K562 (cell line): ENCODE measurements at regions not wholly inside any gene's neighbourhood (a gene's known extent, or its start where the extent isn't known, plus 50 kb on each side); places are given as distances from the start of the nearest gene placed in this dataset.
A peak's percentile ranks its signal among the peaks of the same experiment; 100 is the strongest.

ENCODE experiments used
- CBX3 ChIP-seq, 2 experiments: IDR thresholded peaks; 1 replicate in 1 of 2; 2 replicates in 1 of 2; pipeline ENCODE4 v1.6.1; 2012; ENCODE audit warnings: inconsistent platforms in 2 of 2, low read length in 2 of 2, borderline replicate concordance in 1 of 2, control low read depth in 1 of 2
- CBX5 ChIP-seq: IDR thresholded peaks from 2 replicates; pipeline ENCODE4 v1.6.1; 2014; ENCODE audit warnings: low read depth, borderline replicate concordance
- CHD2 ChIP-seq: IDR thresholded peaks from 2 replicates; pipeline ENCODE4 v1.6.1; 2011; ENCODE audit warnings: low read depth, low read length
- MIER1 ChIP-seq: fragments of 450-650 bp; IDR thresholded peaks from 2 replicates; pipeline ENCODE4 v1.6.1; 2016; ENCODE audit warnings: antibody characterized with exemption, mild to moderate bottlenecking, low read depth
- NR1H2 ChIP-seq: sonication (generic); formaldehyde crosslinking; IDR thresholded peaks from 2 replicates; pipeline ENCODE4 v1.4.0; 2020; ENCODE audit warnings: mild to moderate bottlenecking, missing genetic modification reagents
- RAD21 ChIP-seq, 2 experiments: fragments of 250-450 bp in 1 of 2; fragments of 450-650 bp in 1 of 2; sonication (Bioruptor Pico) in 1 of 2; formaldehyde crosslinking in 1 of 2; IDR thresholded peaks in 1 of 2; conservative IDR thresholded peaks in 1 of 2; 2 replicates each; pipeline versions ENCODE4 v1.4.0 to v1.8.0; 2020 to 2022; ENCODE audit warnings: mild to moderate bottlenecking in 2 of 2, moderate library complexity in 1 of 2
- RBBP5 ChIP-seq: fragments of 200-600 bp; sonication (generic); IDR thresholded peaks from 2 replicates; pipeline ENCODE4 v1.6.1; 2012; ENCODE audit warnings: borderline replicate concordance, mild to moderate bottlenecking, low read length, control low read depth, inconsistent platforms; ENCODE audit not compliant: insufficient read depth, poor library complexity, severe bottlenecking
- ZNF41 ChIP-seq: fragments of 250-450 bp; sonication (Bioruptor Pico); conservative IDR thresholded peaks from 2 replicates; pipeline ENCODE4 v1.4.0; 2020; ENCODE audit warnings: mild to moderate bottlenecking
- ZNF696 ChIP-seq: fragments of 250-450 bp; sonication (Bioruptor Pico); conservative IDR thresholded peaks from 2 replicates; pipeline ENCODE4 v1.4.0; 2020; ENCODE audit warnings: mild to moderate bottlenecking, moderate library complexity
- ZNF77 ChIP-seq: fragments of 250-450 bp; sonication (Bioruptor Pico); IDR thresholded peaks from 2 replicates; pipeline ENCODE4 v1.5.0; 2020
- TF ChIP-seq, protein P1 (sequence below), 2 experiments: fragments of 450-650 bp; IDR thresholded peaks; 2 replicates each; pipeline ENCODE4 v1.6.1; 2018; ENCODE audit warnings: mild to moderate bottlenecking in 2 of 2, low read depth in 1 of 2; ENCODE audit not compliant: partially characterized antibody in 2 of 2
- TF ChIP-seq, protein P2 (sequence below): sonication (generic); formaldehyde crosslinking; IDR thresholded peaks from 2 replicates; pipeline ENCODE4 v1.5.0; 2020; ENCODE audit warnings: missing genetic modification reagents
- TF ChIP-seq, protein P3 (sequence below), 3 experiments: IDR thresholded peaks in 2 of 3; conservative IDR thresholded peaks in 1 of 3; 2 replicates each; pipeline ENCODE4 v1.5.1; 2011 to 2012; ENCODE audit warnings: low read length in 3 of 3, mild to moderate bottlenecking in 3 of 3, control low read depth in 2 of 3, improper control_type of control experiment in 1 of 3, inconsistent platforms in 1 of 3, low read depth in 1 of 3, mixed read lengths in 1 of 3, moderate library complexity in 1 of 3; ENCODE audit not compliant: insufficient read depth in 2 of 3

DNA sequence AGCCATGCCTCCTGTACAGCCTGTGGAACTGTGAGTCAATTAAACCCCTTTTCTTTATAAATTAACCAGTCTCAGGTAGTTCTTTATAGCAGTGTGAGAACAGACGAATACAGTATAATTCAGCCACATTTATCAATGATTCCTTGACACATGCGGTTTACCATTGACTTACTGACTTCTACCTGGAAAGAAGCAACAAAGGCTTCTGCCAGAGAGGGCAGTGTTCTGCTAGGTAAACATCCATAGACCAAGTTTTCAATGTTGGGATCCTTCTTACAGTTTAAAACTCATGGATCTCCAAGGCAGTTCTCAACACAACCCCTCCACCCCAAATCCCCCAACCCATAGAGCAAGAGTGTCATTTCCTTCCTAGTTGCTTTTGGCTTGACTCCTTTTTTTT, 150.6 kb downstream of the ZNF648 start (continued):
- TF ChIP-seq ZNF41 (CRISPR knock-in tag) (no peak), RAD21 (CRISPR knock-in tag; conservative IDR thresholded peaks at IDR 0.05 in 1 of 2, IDR thresholded peaks at IDR 0.05 in 1 of 2) (peak in 1 of 2 experiments; percentile 31; a peak in 1 of 4 replicates), NR1H2 (CRISPR knock-in tag) (no peak), MIER1 (no peak), RBBP5 (no peak), ZNF696 (no peak), CBX5 (no peak), CBX3 (IDR thresholded peaks at IDR 0.05; ENCODE audit: borderline replicate concordance in 1 of 2, low read length in 2 of 2) (peak in 1 of 2 experiments; percentile 16; a peak in 1 of 3 replicates), CHD2 (no peak), ZNF77 (CRISPR knock-in tag) (no peak)
- TF ChIP-seq, protein P1, sequence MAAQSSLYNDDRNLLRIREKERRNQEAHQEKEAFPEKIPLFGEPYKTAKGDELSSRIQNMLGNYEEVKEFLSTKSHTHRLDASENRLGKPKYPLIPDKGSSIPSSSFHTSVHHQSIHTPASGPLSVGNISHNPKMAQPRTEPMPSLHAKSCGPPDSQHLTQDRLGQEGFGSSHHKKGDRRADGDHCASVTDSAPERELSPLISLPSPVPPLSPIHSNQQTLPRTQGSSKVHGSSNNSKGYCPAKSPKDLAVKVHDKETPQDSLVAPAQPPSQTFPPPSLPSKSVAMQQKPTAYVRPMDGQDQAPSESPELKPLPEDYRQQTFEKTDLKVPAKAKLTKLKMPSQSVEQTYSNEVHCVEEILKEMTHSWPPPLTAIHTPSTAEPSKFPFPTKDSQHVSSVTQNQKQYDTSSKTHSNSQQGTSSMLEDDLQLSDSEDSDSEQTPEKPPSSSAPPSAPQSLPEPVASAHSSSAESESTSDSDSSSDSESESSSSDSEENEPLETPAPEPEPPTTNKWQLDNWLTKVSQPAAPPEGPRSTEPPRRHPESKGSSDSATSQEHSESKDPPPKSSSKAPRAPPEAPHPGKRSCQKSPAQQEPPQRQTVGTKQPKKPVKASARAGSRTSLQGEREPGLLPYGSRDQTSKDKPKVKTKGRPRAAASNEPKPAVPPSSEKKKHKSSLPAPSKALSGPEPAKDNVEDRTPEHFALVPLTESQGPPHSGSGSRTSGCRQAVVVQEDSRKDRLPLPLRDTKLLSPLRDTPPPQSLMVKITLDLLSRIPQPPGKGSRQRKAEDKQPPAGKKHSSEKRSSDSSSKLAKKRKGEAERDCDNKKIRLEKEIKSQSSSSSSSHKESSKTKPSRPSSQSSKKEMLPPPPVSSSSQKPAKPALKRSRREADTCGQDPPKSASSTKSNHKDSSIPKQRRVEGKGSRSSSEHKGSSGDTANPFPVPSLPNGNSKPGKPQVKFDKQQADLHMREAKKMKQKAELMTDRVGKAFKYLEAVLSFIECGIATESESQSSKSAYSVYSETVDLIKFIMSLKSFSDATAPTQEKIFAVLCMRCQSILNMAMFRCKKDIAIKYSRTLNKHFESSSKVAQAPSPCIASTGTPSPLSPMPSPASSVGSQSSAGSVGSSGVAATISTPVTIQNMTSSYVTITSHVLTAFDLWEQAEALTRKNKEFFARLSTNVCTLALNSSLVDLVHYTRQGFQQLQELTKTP (IDR thresholded peaks at IDR 0.05; ENCODE audit: low read depth in 1 of 2, partially characterized antibody in 2 of 2) = no peak
- TF ChIP-seq, protein P2, sequence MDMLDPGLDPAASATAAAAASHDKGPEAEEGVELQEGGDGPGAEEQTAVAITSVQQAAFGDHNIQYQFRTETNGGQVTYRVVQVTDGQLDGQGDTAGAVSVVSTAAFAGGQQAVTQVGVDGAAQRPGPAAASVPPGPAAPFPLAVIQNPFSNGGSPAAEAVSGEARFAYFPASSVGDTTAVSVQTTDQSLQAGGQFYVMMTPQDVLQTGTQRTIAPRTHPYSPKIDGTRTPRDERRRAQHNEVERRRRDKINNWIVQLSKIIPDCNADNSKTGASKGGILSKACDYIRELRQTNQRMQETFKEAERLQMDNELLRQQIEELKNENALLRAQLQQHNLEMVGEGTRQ = no peak
- TF ChIP-seq, protein P3, sequence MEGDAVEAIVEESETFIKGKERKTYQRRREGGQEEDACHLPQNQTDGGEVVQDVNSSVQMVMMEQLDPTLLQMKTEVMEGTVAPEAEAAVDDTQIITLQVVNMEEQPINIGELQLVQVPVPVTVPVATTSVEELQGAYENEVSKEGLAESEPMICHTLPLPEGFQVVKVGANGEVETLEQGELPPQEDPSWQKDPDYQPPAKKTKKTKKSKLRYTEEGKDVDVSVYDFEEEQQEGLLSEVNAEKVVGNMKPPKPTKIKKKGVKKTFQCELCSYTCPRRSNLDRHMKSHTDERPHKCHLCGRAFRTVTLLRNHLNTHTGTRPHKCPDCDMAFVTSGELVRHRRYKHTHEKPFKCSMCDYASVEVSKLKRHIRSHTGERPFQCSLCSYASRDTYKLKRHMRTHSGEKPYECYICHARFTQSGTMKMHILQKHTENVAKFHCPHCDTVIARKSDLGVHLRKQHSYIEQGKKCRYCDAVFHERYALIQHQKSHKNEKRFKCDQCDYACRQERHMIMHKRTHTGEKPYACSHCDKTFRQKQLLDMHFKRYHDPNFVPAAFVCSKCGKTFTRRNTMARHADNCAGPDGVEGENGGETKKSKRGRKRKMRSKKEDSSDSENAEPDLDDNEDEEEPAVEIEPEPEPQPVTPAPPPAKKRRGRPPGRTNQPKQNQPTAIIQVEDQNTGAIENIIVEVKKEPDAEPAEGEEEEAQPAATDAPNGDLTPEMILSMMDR (IDR thresholded peaks at IDR 0.05 in 2 of 3, conservative IDR thresholded peaks at IDR 0.05 in 1 of 3; ENCODE audit: insufficient read depth in 2 of 3, low read depth in 1 of 3, low read length in 3 of 3) = peak; percentile 26 to 60 (median 52); a peak in 5 of 6 replicates
- TF ChIP-seq, all 486 proteins: peak for 7
